GM12892 (cell line): ENCODE measurements at regions not wholly inside any gene's neighbourhood (a gene's known extent, or its start where the extent isn't known, plus 50 kb on each side); places are given as distances from the start of the nearest gene placed in this dataset.
"Not testable (repeated sequence)": the region's sequence is repeated elsewhere in the genome, so short reads cannot be mapped to it uniquely, and the experiment has no call there.

Source experiments
- DNase-seq: peaks from one replicate; pipeline ENCODE4 v3.0.0; 2011; ENCODE audit not compliant: insufficient read length
- FAIRE-seq: peaks from 2 replicates; lab custom pipeline; 2011; peaks lifted over from hg19 to GRCh38; lab: Jason Lieb, UNC
- POLR2A ChIP-seq: IDR thresholded peaks from 2 replicates; pipeline ENCODE4 v1.6.1; 2011; ENCODE audit warnings: low read depth, low read length, control low read depth
- POLR2AphosphoS5 ChIP-seq: IDR thresholded peaks from 2 replicates; pipeline ENCODE4 v1.6.1; 2011; ENCODE audit warnings: low read depth, low read length, control low read depth
- TAF1 ChIP-seq: IDR thresholded peaks from 2 replicates; pipeline ENCODE4 v1.6.1; 2011; ENCODE audit warnings: low read depth, mild to moderate bottlenecking, control low read depth, low read length, borderline replicate concordance

DNA sequence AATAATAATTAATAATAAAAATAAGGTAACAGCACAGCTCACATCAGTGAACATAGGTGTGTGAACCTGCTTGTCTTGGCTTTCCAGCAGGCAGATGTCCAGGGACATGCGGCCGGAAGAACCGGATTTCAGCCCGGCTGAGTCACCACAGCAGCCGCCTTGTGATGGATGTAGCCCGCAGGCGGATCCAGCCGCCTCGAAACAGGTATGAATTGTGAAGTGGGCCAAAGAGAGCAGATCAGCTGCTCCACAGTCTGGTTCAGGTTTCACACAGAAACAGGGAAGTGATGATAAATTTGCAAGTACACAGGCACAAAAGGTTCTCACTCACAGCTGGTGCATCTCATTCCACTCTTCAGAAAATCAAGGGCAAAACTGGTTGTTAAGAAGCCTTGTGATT lies 55.1 kb downstream of the ID4 start:
- FAIRE-seq: no peak
- DNase-seq: no peak
- no peak for TF ChIP-seq POLR2A
- no peak for TF ChIP-seq POLR2AphosphoS5
- TF ChIP-seq TAF1: no peak

DNA sequence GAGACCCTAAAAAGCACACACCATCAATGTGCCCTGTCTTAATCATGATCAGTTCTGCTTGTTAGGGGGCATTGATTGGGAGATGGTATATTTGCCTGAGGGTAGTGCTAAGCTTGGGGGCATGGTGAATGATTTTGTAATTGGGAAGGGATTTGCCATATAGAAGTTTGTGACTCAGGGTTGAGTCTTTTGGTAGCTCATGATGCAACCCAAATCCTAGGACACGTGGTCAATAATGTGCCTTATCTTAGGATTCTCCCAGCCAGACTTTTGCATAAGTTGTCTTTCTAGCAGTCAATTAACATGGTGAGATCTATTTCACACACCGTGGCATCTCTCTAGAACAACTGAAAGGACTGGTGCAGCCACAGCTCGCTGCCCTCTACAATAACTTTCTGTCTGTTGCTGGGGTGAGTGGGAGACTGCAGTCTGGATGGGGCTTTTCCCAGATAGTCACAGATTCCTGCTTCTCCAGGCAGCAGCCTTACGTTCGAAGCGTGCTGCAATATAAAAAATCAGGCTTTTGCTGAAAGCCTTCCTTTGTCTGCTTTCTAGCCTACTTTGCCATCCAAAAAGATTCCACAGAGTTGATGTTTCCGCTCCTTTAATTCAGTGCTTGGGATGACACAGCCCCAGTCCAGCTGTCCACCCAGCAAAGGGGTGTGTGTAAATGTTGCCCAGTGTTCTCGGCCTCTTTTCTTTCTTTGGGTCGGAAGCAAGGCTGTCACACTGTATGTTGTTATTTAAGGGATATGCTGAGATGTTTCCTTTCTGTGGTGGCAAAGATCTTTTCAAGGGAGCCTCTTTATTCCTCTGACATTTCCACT lies 58.9 kb downstream of the ID4 start:
- no peak for TF ChIP-seq TAF1
- no peak for TF ChIP-seq POLR2A
- no peak for TF ChIP-seq POLR2AphosphoS5
- DNase-seq (no peak), FAIRE-seq (no peak)

GRCh38 chr6:19896693-19897010 lies 59.5 kb downstream of the ID4 start:
- DNase-seq (no peak), FAIRE-seq (no peak)
- no peak for TF ChIP-seq POLR2AphosphoS5
- TF ChIP-seq TAF1: no peak
- TF ChIP-seq POLR2A: no peak

DNA sequence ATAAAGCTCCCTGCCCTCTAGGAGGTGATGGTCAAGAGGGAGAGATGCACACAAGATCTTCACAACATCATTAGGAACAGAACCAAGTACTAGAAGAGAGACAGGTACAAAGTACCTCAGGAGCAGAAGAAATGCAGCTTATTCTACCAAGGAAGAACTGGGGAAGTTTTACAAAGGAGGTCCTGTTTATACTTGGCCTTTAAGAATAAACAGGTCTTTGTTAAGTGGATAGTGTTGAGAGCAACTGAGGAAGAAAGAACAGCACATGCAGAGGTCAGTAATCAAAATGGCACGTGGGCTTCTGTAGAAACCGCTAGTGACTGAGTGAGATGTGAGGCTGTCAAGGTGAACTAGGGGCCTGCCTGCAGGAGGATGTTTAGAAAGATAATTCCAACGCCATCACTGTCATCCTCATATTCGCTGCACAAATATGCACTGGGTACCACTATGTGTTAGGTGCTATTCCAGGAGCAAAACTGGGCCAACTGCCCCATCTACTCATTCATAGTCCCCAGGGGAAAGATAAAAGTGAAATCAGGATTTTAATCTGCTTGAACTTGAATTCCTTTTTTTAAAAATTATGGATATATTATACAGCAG lies 61.1 kb downstream of the ID4 start:
- TF ChIP-seq POLR2A (no peak), POLR2AphosphoS5 (no peak), TAF1 (no peak)
- DNase-seq (no peak), FAIRE-seq (no peak)

GRCh38 chr6:19902201-19902600 lies 65.0 kb downstream of the ID4 start:
- no peak for FAIRE-seq
- TF ChIP-seq TAF1: no peak
- no peak for TF ChIP-seq POLR2A
- no peak for TF ChIP-seq POLR2AphosphoS5
- DNase-seq: no peak

DNA sequence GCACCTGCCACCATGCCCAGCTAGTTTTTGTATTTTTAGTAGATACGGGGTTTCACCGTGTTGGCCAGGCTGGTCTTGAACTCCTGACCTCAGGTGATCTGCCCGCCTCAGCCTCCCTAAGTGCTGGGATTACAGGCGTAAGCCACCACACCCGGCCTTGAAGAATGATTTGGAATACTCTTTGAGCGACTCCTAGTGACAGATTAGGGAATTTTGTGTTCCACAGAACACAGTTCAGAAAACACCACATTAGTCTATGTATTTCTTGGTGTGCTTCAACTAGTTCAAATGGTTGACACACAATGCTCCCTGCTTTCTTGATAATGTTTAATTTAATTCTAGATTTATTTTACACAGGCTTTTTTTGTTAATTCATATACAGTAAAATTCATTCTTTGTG lies 67.2 kb downstream of the ID4 start:
- DNase-seq, FAIRE-seq: not testable (repeated sequence)

DNA sequence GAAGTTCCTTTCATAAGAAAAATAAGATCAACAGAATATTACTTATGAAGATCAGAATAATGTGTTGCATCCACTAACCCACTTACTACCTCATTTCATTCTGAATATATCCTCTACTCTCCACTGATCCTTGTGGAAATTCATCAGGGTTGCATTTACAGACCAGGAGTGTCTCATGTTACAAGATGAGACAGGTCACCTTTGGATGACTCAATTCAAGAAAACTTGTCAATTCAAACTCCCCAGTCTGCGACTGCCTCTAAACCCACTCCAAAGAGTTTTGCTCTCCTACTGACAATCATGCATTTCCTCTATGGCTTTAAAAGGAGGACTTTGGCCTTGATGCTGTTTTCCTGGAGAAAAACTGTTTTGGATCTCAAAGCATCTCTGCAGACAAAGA lies 68.4 kb downstream of the ID4 start:
- TF ChIP-seq POLR2AphosphoS5 (no peak), TAF1 (no peak), POLR2A (no peak)
- DNase-seq: no peak
- FAIRE-seq: no peak

- FAIRE-seq: no peak
- no peak for DNase-seq
- TF ChIP-seq POLR2AphosphoS5 (no peak), POLR2A (no peak), TAF1 (no peak)
Observed at GRCh38 chr6:19906171-19906570, 69.0 kb downstream of the ID4 start.

- no peak for TF ChIP-seq POLR2A
- no peak for TF ChIP-seq TAF1
- TF ChIP-seq POLR2AphosphoS5: no peak
- FAIRE-seq: no peak
- DNase-seq: no peak
Observed at GRCh38 chr6:19911223-19911622, 74.1 kb downstream of the ID4 start.

DNA sequence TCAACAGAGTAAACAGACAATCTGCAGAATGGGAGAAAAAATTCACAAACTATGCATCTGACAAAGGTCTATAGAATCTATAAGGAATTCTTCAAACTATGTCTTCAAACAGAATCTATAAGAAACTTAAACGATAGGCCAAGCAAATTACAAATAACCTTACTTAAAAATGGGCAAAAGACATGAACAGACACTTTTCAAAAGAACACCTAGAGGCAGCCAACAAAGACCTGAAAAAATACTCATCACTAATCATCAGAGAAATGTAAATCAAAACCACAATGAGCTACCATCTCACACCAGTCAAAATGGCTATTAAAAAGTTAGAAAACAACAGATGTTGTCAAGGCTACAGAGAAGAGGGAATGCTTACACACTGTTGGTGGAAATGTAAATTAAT lies 81.3 kb downstream of the ID4 start:
- DNase-seq (no peak), FAIRE-seq (no peak)
- TF ChIP-seq POLR2AphosphoS5 (no peak), TAF1 (no peak), POLR2A (no peak)

DNA sequence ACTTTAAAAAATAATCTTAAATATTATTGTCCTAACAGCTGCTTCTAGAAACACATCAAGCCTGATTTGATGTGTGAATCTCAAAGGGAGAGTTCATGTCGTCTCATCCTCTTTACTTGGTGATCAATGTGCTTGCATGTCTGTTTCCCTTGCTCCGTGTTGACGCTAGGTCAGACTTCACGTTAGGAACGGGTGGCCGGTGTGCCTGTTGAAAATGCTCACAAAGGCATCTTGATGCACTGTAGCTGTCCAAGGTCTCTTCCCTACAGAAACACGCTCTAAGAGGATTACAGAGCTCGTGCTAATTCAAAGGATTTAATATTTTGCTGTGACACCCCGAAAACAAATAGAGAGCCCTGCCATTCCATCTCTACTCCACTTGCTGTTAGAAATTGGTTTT lies 84.6 kb downstream of the ID4 start:
- no peak for DNase-seq
- FAIRE-seq: no peak
- TF ChIP-seq TAF1 (no peak), POLR2AphosphoS5 (no peak), POLR2A (no peak)

- DNase-seq (no peak), FAIRE-seq (no peak)
- no peak for TF ChIP-seq TAF1
Observed at GRCh38 chr6:19925533-19925932, 88.4 kb downstream of the ID4 start.

DNA sequence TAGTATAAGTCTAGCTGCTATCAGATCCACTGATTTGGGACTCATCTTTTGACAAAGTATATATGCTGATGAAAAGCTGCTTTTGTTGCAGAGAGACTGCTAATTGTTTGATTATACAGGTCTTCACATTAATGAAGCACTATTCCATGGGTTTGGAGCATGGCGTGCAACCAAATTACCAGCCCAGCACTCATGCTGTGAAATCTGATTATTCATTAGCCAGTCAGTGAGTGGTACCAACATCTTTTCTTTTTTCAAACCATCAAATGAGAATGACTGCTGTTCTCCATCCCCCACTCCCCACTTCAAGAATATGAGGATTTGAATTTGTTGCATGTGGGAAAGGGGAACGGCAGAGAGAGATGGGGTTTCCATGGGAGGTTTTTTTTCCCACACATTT lies 91.3 kb downstream of the ID4 start:
- TF ChIP-seq POLR2AphosphoS5: no peak
- TF ChIP-seq POLR2A: no peak
- TF ChIP-seq TAF1: no peak
- FAIRE-seq: no peak
- no peak for DNase-seq
